GM18520 (cell line): ENCODE measurements at regions not wholly inside any gene's neighbourhood (a gene's known extent, or its start where the extent isn't known, plus 50 kb on each side); places are given as distances from the start of the nearest gene placed in this dataset.
"Not testable (repeated sequence)": the region's sequence is repeated elsewhere in the genome, so short reads cannot be mapped to it uniquely, and the experiment has no call there.

Experiments
- ATAC-seq: cut with Tn5 transposase; IDR thresholded peaks from one replicate; pipeline ENCODE4 v1.9.1; 2021; ENCODE audit not compliant: unreplicated experiment

DNA sequence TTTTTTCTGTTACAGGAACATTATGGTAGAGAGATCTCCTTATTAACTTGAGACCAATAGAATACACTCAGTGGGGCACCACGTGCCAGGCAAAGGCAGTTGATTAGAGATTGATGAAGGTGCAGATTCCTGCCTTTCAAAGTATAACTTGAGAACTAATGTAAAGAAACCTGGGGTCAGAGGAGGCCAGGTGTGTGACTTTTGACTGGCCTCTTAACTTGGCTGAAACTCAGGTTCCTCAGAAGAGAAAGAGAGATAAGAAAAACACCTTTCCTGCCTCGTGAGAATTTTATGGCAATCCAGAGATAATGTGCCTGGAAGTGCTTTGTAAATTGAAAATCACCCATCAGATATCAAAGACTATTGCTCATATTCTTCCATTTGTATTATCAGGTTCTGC is 110.7 kb upstream of the GZMB start:
- ATAC-seq: no peak

DNA sequence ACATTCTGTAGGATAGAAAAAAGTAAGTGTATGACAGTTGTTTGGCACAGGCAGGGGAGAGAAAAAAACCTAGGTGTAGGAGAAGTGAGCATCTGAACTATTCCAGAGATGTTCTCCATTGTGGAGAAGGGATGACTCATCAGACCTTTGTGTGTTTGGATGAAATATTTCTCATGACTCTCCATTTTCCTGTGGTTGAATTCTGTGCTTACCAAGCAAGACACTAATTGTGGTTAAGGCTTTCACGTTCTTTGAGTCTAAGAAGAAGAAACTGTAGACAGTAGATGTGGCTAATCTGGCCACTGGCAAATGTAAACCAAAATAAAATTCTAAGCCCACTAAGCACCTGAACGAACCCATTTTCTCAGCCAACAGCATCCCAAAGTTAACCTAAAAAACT is 107.9 kb upstream of the GZMB start:
- no peak for ATAC-seq

DNA sequence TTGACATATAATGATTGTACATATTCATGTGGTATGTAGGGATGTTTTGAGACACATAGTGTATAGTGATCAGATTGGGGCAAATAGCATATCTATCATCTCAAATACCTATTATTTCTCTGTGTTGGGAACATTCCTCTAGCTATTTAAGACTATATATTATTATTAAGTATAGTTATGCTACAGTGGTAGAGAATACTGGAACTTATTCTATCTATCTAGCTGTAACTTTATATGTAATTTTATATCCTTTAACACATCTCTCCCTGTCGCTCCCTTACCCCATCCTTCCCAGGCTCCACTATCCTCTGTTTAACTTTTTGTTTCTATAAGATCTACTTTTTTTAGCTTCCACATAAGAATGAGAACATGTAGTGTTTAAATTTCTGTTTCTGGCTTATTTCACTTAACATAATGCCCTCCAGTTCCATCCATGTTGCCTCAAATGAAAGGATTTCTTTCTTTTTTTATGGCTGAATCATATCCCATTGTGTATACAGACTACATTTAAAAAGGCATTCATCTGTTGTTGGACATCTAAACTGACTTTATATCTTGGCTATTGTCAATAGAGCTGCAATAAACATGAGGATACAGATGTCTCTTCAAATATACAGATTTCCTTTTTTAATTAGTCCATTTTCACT is 102.1 kb upstream of the GZMB start:
- ATAC-seq: no peak

DNA sequence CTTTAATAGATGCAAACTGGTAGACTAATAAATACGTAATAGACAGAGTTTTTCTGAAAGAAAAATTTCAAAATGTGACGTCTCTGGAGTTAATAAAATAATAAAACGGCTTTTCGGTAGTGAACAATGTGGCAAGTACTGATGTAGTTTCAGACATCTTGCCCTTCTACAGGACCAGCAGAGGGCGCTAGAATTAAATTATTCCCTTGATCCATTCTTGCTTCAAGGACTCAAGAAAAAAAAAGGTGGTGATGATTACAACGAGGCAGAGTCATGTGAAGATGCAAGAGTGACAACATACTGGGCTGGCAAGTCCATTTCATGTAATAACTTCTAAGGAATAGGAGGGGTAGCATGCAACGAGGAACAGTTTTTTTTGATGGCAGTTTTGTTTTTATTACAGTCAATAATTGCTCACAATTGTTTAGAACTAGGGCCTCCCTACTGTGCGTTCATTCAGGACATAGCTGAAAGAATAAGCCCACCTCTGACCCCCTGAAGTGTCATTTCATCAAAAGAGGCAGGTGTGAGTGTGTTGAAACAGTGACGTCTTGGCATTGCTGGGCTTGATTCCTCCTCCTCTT is 101.0 kb upstream of the GZMB start:
- ATAC-seq: no peak

DNA sequence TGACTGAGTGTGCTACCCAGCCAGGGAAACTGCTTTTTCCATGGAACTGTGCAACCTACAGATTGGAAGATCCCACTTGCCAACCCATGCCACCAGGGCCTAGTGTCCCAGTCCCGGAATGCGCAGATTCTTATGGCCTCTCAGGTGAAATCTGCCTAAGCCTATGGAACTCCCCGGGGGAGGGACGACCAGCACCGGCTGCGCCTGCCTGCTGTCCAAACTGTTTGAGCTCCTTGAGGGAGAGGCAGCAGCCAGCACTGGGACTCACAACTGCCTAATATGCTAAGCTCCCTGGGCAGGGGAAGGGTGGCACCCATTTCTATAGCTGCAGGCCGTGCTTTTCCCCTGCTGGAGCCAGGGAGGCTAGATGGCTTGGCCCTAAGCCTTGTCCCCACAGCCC is 92.5 kb upstream of the GZMB start:
- ATAC-seq: no peak

DNA sequence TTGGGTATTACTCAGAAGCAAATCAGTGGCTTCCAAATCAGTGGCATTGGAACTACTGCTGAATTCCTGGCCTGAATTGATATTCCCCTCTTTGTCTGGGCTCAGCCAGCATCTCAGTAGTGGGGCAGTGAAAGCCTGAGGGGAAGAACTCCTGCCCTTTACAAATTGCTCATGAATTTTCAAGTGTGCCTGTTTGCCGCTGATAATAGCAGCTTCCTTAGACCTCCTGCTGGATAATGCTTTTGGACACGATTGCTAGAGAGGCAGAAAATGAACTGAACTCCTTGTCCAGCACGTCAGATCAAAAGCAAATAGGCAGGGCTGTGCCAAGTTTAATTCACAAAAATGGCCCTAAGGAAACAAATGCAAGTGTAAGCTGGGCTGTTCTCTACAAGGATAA is 91.3 kb upstream of the GZMB start:
- no peak for ATAC-seq

DNA sequence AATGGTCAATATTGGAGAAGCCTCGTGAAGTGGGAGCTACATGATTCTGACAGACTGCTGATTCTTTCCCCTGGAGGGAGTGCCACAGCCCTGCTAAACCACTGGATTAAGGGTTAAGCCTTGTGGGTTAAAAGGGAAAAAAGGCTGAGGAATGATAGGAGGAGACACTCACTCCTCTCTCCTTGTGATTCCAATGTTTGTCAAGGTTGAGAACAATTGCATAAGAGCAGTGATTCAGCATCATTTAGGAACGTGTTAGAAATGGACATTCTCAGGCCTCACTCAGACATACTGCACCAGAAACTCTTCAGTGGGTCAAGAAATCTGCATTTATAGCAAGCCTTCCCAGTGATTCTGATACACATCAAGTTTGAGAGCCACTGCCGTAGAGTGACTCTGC is 87.8 kb upstream of the GZMB start:
- no peak for ATAC-seq

DNA sequence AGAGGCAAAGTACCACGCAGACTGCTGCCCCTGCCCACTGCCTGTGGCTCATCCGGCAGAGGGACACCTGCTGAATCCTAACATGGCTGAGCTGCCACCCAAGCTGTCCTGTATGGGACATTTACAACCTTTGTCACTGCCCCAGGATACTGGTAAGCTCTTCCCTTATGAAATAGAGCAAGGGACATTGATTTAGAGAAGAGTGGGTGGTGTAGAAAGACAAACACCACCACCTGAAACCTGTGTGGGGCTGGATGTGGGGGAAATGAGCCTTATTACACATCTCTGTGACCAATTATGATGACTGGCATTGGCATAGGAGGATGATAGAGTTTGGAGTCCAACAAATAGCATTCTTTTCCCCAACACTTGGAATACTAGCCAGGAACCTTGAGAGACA is 81.2 kb upstream of the GZMB start:
- no peak for ATAC-seq

DNA sequence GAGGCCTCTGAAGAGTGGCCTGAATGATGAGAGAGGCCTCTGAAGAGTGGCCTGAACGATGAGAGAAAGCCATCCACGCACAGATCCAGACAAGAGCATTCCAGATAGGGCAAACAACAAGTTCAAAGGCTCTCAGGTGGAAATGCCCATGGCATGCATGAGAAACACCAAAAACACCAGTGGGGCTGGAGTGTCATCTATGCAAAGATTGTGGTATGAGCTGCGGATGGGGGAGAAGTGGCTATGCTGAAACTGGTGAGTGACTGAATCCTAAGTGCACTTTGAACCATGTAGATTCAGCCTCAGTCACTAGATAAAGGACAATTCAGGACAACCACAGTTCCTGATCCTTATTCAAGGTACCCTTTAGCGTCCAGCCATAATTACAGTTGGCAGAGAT is 79.4 kb upstream of the GZMB start:
- peak; percentile 79 for ATAC-seq

DNA sequence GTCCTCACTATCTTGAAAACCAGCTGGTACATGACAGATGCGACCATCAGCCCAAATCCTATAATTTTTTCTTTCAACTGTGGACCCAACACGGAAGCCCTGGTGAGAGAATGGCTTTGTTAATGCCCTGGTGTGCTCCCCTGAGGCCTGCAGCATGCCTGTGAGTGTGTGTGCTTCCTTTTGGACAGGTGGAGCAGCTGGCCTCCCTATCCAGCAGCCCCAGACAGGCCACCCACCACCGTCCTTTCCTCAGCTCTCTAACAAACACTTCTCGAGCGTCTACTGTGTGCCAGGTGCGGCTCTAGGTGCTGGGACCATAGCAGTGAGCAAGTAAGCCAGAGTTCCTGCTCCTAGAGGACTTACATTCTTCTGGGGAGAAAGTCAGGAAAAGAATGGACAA is 78.9 kb upstream of the GZMB start:
- ATAC-seq: no peak

DNA sequence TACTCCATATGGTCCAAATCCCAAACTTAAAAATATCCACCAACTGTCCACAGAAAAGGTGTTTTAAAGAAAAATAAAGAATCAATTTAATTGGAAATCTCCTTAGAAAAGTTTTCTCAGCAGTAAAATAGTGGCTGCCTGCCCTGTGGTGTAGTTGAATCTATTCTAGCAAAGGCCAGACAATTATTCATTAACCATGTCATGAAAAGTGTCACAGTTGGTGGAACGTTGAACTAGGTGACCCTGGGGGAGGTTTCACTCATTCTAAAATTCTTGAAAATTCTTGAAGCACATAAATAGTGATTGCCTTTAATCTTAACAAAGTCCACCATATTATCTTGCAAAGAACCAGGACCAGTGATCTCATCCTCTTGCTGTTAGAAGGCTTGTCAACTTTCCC is 78.4 kb upstream of the GZMB start:
- no peak for ATAC-seq

DNA sequence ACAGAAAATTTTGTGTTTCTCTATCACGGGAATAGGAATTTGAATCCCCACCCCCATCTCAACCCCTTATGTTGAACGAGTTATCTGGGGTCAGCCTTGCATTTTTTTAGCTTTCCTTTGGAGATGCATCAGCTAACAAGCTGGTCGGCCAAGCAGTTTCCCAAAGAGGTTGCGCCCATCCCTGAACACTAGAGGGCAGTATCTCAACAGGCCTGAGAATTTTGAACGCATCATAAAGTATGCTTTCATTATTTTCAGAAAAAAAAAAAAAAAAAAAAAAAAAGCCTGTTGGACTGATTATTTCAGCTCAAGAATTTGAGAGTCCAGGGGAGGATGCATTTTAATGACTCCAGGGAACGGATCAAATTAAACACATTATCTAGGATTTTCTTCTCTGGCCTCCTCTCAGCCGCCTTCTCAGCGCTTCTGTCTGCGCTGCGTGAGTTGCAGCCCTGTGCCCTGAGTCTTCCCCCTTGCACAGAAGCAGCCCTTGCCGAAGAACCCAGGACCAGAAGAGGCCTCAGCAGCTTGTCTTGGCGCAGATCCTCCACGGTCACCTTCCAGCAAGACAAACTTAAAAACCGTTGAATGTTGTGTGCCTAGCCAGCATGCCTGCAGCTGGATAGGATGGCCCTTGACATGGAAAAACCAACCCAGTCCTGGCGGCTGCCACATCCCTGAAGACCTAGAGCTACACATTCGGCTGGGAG is 76.6 kb upstream of the GZMB start:
- no peak for ATAC-seq

DNA sequence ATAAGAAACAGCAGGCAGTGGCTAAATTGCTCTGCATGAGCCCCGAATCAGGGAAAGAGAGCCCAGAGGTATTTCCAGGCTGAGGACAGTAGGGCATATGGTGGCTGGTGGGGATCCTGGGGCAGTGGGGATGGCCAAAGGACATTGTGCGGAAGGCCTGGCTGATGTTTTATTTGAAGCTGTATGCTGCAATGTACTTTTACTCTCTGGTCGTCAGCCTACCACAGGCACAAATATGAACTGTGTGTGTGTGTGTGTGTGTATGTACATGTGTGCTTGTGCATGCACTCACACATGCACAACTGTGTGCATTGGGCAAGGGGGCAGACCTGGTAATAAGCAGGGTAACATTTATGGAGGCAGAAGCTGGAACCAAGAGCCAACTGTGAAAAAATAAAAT is 74.7 kb upstream of the GZMB start:
- no peak for ATAC-seq

DNA sequence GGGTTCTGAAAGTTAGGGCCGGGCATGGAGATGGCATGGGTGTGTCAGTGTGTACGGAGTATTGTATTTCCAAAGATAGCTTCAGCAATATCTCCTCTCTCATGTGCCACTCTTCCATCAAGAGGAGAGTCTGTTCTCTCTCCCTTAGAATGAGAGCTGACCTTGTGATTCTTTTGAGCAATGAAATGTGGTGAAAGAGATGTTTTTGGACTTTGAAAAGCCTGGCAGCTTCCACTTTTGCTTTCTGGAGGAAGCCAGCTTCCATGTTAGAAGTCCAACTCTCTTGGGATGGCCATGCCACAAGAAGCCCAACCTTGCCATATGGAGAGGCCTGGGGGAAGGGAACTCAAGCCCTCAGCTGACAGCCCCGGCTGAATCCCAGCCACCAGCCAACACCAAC is 72.4 kb upstream of the GZMB start:
- ATAC-seq: no peak

DNA sequence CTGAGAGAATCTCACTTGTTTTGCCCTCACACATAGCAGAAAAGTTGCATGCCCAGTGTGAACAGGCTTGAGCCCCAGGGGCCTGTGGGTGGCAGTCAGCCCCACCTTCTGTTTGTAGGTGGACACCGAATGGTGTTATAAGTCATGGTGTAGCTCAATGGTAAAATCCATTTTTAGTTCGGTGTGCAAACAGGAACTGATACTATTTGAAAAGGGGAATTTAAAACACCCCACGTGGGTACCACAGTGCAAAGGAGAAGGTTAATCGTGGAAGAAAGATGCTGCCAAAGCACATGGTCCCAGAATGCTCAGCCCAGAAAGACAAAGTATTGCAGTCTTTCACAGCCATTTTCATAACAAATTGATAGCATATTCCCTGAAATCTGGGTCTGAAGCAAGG is 71.8 kb upstream of the GZMB start:
- peak; percentile 85 for ATAC-seq

DNA sequence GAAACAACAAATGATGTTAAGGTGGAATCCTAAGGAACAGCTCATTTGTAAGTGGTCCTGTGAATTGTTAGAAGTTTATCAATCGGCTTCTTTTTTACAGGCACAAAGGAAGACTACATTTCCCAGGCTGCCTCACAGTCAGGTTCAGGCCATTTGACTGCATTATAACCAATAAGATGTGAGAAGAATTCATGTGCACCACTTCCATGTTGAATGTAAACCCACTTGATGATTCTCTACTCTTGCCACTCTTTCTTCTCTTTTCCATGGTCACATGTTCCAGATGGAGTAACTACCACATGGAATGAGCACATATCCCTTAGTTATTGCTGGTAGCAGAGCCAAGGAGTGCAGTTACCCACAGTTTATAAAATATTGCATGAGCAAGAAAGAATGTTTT is 67.1 kb upstream of the GZMB start:
- ATAC-seq: no peak

DNA sequence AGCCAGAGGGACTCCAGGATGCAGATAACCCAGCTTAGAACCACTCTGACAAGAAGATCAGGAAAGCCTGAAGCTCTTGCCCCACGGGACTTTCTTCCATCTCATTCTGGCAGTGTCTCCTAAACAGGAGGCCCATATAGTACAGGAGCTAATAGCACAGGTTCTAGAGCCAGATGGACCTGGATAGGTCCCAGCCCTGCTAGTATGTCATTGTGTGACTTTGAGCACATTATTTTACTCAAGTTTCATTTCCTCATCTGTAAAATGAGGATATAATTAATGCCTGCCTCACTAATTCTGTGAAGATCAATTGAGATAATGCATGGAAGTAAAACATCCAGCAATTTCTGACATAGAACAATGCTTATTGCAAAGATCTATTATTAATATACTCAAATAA is 66.5 kb upstream of the GZMB start:
- ATAC-seq: no peak

DNA sequence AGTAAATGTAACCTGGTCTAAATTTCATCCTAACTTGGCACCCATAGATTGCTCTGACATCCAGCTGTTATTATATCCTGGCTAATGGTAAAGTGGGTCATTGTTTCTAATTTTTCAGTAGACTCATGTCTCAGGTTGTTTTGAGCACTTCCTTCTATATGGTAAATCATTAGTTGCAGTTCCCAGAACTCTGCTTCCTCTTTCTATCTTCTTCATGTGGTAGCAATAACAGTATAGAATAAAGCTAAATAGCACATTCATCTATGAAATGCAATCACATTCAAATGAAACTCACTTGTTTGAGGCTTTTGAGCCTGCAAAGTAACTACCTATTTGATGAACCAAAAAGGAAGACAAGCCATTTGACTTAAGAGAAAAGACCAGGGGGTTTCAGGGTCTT is 65.1 kb upstream of the GZMB start:
- no peak for ATAC-seq

DNA sequence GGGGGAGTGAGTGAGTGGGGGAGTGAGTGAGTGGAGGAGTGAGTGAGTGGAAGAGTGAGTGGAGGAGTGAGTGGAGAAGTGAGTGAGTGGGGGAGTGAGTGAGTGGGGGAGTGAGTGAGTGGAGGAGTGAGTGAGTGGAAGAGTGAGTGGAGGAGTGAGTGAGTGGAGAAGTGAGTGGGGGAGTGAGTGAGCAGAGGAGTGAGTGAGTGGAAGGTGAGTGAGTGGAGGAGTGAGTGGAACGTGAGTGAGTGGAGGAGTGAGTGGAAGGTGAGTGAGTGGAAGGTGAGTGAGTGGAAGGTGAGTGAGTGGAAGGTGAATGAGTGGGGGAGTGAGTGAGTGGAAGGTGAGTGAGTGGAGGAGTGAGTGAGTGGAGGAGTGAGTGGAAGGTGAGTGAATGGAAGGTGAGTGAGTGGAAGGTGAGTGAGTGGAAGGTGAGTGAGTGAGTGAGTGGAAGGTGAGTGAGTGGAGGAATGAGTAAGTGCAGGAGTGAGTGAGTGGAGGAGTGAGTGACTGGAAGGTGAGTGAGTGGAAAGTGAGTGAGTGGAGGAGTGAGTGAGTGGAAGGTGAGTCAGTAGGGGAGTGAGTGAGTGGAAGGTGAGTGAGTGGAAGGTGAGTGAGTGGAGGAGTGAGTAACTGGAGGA is 62.4 kb upstream of the GZMB start:
- ATAC-seq: not testable (repeated sequence)

DNA sequence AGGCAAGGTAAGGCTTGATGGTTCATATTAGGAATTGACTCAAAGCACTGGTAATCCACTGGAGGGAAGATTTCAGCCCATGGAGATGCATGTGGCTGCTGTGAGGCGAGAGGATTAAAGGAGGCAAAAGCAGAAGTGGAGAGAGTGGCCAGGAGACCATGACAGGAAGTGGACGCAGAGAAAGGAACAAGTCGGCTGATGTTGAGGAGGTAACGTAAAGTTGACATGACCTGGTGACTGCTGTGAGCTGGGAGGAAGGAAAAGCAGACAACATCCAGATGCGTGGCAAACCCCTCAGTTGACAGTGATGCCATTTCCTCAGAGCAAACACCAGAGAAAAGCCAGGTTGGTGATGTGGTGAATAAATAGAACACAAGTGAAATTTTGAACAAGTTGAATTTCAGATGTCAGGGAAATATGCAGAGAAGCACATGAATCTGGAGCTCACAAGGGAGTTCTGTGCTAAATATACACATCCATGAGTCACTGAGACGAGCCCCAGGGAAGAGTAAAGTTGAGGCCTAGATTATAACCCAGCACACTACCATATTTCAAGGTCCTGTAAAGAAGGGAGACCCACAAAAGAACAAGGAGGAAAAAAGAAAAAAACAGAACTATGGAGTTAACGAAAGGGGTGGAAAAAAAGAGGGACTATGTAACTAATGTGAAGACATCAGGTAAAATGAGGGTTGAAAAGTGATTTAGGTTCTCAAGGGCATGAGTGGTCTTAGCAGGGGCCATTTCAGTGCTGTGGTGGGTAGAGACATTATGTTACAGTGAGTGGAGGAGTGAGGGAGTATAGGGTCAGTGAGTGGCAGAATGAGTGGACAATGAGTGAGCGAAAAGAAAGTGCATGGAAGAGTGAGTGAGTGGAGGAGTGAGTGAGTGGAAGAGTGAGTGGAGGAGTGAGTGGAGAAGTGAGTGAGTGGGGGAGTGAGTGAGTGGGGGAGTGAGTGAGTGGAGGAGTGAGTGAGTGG is 61.6 kb upstream of the GZMB start:
- ATAC-seq: no peak

DNA sequence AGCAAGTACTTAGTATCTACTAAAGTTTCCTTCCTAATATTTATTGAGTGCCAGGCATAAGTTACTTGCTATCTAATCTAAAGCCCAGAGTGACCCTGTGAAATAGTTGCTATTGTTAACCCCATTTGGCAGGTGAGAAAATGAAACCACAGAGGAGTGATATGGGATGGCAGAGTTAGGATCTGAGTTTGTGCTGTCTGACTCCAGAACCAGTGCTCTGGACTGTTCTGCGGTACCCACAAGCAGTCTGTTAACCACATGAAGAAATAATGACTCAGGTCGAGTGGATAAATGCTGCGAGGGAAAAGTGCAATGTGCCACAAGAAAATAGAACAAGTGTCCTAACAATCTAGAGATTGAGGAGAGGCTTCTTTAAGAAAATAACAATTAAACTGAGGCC is 60.7 kb upstream of the GZMB start:
- ATAC-seq: no peak
